Spleen (tissue), 7 donors: ENCODE measurements at regions not wholly inside any gene's neighbourhood (a gene's known extent, or its start where the extent isn't known, plus 50 kb on each side); places are given as distances from the start of the nearest gene placed in this dataset.

ENCODE experiments used
- CTCF ChIP-seq, 11 experiments: fragments of 200-600 bp in 7 of 11; fragments of 450-650 bp in 4 of 11; sonication (generic) in 4 of 11; IDR thresholded peaks in 8 of 11; conservative IDR thresholded peaks in 3 of 11; 1 replicate in 7 of 11; 2 replicates in 4 of 11; pipeline versions ENCODE4 v1.4.0 to v1.8.0; 2016 to 2021; ENCODE audit warnings: antibody characterized with exemption in 11 of 11, inconsistent platforms in 4 of 11, mild to moderate bottlenecking in 1 of 11
- POLR2A ChIP-seq, 3 donors: fragments of 450-650 bp; IDR thresholded peaks; one replicate each; pipeline ENCODE4 v1.5.1; 2017; ENCODE audit warnings: antibody characterized with exemption in 3 of 3, mild to moderate bottlenecking in 1 of 3
- POLR2AphosphoS5 ChIP-seq, 3 donors: sonication (generic); formaldehyde crosslinking; IDR thresholded peaks; one replicate each; pipeline ENCODE4 v1.5.1; 2017; ENCODE audit warnings: antibody characterized with exemption in 3 of 3
- donor health status: DM: no; HTN: no; CAD: no; lungs with moderate emphysema.
- donor health status: DM: no; HTN: no; CAD: no.
- donor health status: DM: no; HTN: no; CAD: no.

GRCh38 chr6:168884646-168885086 lies 369.0 kb downstream of the THBS2 start:
- peak; percentile 59 to 96 (median 87) for TF ChIP-seq CTCF (IDR thresholded peaks at IDR 0.05 in 8 of 11, conservative IDR thresholded peaks at IDR 0.05 in 3 of 11)
- peak in 1 of 3 donors; percentile 31 for TF ChIP-seq POLR2AphosphoS5 (IDR thresholded peaks at IDR 0.05)
- TF ChIP-seq POLR2A (IDR thresholded peaks at IDR 0.05) = no peak
